Kidney (tissue), 13 donors: ENCODE measurements at regions not wholly inside any gene's neighbourhood (a gene's known extent, or its start where the extent isn't known, plus 50 kb on each side); places are given as distances from the start of the nearest gene placed in this dataset.

Source experiments
- DNase-seq, 5 donors: peaks; one replicate each; pipeline ENCODE4 v3.0.0-alpha.2; 2013 to 2020
- FAIRE-seq: peaks from 2 replicates; lab custom pipeline; 2012; peaks lifted over from hg19 to GRCh38; lab: Jason Lieb, UNC
- H3K27ac ChIP-seq, 2 donors: one replicate each; pipeline ENCODE4 v1.7.0; 2013; ENCODE audit warnings: low read depth in 2 of 2, low read length in 2 of 2, inconsistent platforms in 1 of 2
- H3K27me3 ChIP-seq: one replicate; pipeline ENCODE4 v1.7.1; 2013; ENCODE audit warnings: low read length, inconsistent platforms; ENCODE audit not compliant: control insufficient read depth, insufficient read depth
- H3K36me3 ChIP-seq, 3 donors: one replicate each; pipeline versions ENCODE4 v1.7.0 to v1.7.1; 2013; ENCODE audit warnings: low read length in 3 of 3, control low read depth in 1 of 3, inconsistent platforms in 1 of 3; ENCODE audit not compliant: insufficient read depth in 3 of 3, control insufficient read depth in 2 of 3
- H3K4me1 ChIP-seq, 3 donors: one replicate each; pipeline versions ENCODE4 v1.7.0 to v1.7.1; 2013; ENCODE audit warnings: low read length in 3 of 3, inconsistent platforms in 1 of 3, low read depth in 1 of 3; ENCODE audit not compliant: control insufficient read depth in 2 of 3, insufficient read depth in 2 of 3
- H3K4me3 ChIP-seq, 3 donors: one replicate each; pipeline versions ENCODE4 v1.7.0 to v1.8.1; 2013; ENCODE audit warnings: low read length in 3 of 3, control low read depth in 1 of 3, inconsistent platforms in 1 of 3
- H3K9ac ChIP-seq, 3 donors: one replicate each; pipeline versions ENCODE4 v1.7.0 to v1.7.1; 2013; ENCODE audit warnings: low read length in 3 of 3, control low read depth in 1 of 3, inconsistent platforms in 1 of 3
- H3K9me3 ChIP-seq, 3 donors: one replicate each; pipeline versions ENCODE4 v1.7.0 to v1.7.1; 2013; ENCODE audit warnings: low read length in 3 of 3, control low read depth in 1 of 3, inconsistent platforms in 1 of 3; ENCODE audit not compliant: control insufficient read depth in 2 of 3, insufficient read depth in 1 of 3
- intact Hi-C: fragments of 100-400 bp; cut with DNase I; formaldehyde crosslinking; loops from one replicate; pipeline ENCODE4 v1.11.1; 2022
- TF ChIP-seq, protein P1 (sequence below): IDR thresholded peaks from 3 replicates; pipeline ENCODE4 v1.5.1; 2012; ENCODE audit warnings: mild to moderate bottlenecking, moderate library complexity, borderline replicate concordance; ENCODE audit not compliant: insufficient read depth; ENCODE audit errors: extremely low read depth
- donor health status: control.
- donor health status: control.
- donor health status: control.
- donor health status: control.
- donor health status: control.
- donor health status: DM: yes; HTN: yes; CAD: no.
- donor health status: Normal renal cell carcinoma (clear cell type).

DNA sequence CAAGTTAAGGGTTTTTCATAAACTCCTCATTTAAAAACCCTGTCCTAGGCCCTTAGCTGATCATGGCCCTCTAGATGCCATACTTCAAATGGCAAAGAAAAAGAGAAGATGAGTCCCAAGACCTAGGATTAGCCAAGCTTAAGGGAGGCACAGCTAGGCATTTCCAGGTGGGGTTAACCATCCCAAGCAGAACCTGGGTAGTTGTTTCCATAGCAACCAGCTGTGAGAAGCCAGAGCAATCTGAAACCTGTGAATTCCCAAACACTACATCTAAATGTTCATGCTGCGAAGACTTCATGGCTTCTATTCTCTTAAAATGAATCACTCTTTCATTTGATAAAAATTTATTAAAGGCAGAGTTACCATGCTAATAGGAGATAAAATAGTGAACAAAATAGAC lies 372.9 kb downstream of the C12orf50 start:
- no peak overlapping the region for H3K4me3 ChIP-seq
- DNase-seq (peak in 2 of 5 donors; percentile 32 to 56), FAIRE-seq (no peak)
- TF ChIP-seq, protein P1, sequence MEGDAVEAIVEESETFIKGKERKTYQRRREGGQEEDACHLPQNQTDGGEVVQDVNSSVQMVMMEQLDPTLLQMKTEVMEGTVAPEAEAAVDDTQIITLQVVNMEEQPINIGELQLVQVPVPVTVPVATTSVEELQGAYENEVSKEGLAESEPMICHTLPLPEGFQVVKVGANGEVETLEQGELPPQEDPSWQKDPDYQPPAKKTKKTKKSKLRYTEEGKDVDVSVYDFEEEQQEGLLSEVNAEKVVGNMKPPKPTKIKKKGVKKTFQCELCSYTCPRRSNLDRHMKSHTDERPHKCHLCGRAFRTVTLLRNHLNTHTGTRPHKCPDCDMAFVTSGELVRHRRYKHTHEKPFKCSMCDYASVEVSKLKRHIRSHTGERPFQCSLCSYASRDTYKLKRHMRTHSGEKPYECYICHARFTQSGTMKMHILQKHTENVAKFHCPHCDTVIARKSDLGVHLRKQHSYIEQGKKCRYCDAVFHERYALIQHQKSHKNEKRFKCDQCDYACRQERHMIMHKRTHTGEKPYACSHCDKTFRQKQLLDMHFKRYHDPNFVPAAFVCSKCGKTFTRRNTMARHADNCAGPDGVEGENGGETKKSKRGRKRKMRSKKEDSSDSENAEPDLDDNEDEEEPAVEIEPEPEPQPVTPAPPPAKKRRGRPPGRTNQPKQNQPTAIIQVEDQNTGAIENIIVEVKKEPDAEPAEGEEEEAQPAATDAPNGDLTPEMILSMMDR = no peak
- H3K36me3 ChIP-seq = no peaks in the 10 kb centered on the region
- no peaks in the 10 kb centered on the region for H3K4me1 ChIP-seq
- H3K9me3 ChIP-seq = no peaks in the 10 kb centered on the region
- no peak overlapping the region for H3K27ac ChIP-seq
- H3K9ac ChIP-seq = no peak overlapping the region
- H3K27me3 ChIP-seq = no peaks in the 10 kb centered on the region
- intact Hi-C loops = no loop called here

DNA sequence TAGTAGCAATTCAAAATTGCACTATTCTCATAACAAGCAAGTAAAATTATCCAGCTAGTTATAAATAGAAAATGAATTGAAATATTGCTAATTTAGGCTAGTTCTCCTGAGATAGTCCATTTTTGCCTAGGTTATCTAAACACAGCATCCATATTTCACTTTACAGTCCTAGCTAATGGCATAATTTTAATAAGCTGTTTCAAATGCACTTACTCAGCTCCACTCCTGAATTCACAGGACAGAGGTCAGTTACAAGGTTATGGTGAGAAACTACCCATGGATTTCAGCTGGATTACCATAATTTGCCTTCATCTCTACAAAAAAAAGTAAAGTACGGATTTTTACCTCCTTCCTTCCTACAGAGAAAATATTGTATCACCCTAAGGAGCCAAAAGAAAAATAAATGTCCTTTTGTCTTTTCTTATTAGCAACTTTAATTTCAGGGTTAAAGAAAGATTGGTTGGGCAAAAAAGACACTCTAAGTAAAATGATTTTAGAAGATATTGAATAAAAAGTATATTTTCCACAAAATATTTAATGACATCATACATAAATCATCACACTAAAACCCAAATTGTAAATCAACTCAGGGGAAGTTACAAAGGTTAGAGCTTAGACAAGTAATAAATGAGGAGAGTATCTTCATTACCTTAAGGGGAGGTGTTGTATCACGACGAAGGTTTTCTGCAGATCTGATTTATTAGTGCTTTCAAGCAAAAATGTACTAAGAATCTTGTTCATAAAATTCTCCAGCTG lies 377.4 kb downstream of the C12orf50 start:
- no peak overlapping the region for H3K9ac ChIP-seq
- no peaks in the 10 kb centered on the region for H3K27me3 ChIP-seq
- FAIRE-seq (no peak), DNase-seq (peak in 2 of 5 donors; percentile 12 to 27)
- H3K36me3 ChIP-seq = no peaks in the 10 kb centered on the region
- intact Hi-C loops = no loop called here
- TF ChIP-seq, protein P1 = no peak
- no peak overlapping the region for H3K27ac ChIP-seq
- no peak overlapping the region for H3K4me3 ChIP-seq
- no peaks in the 10 kb centered on the region for H3K4me1 ChIP-seq
- H3K9me3 ChIP-seq = no peaks in the 10 kb centered on the region

GRCh38 chr12:87642245-87642644 lies 387.0 kb downstream of the C12orf50 start:
- H3K36me3 ChIP-seq = no peaks in the 10 kb centered on the region
- no peak for FAIRE-seq
- H3K27ac ChIP-seq = no peak overlapping the region
- no peak for DNase-seq
- no peaks in the 10 kb centered on the region for H3K4me1 ChIP-seq
- no peak overlapping the region for H3K9ac ChIP-seq
- H3K4me3 ChIP-seq = no peak overlapping the region
- TF ChIP-seq, protein P1 = no peak
- no peaks in the 10 kb centered on the region for H3K9me3 ChIP-seq
- no peaks in the 10 kb centered on the region for H3K27me3 ChIP-seq
- intact Hi-C loops = no loop called here

- intact Hi-C loops = no loop called here
- TF ChIP-seq, protein P1 = no peak
- H3K4me1 ChIP-seq = no peaks in the 10 kb centered on the region
- no peak overlapping the region for H3K27ac ChIP-seq
- H3K36me3 ChIP-seq = no peaks in the 10 kb centered on the region
- no peak overlapping the region for H3K9ac ChIP-seq
- no peak overlapping the region for H3K4me3 ChIP-seq
- FAIRE-seq (no peak), DNase-seq (no peak)
- H3K27me3 ChIP-seq = no peaks in the 10 kb centered on the region
- no peaks in the 10 kb centered on the region for H3K9me3 ChIP-seq
Measured at GRCh38 chr12:87618199-87618598, 411.0 kb downstream of the C12orf50 start.
